Neural progenitor cell (in vitro differentiated cells): ENCODE measurements at regions not wholly inside any gene's neighbourhood (a gene's known extent, or its start where the extent isn't known, plus 50 kb on each side); places are given as distances from the start of the nearest gene placed in this dataset.

ENCODE experiments used
- DNase-seq: peaks from one replicate; pipeline ENCODE4 v3.0.0-alpha.2; 2016; ENCODE audit warnings: low spot score
- H2AFZ ChIP-seq: fragments of 200-600 bp; sonication (generic); replicated peaks from 2 replicates; pipeline ENCODE4 v1.6.1; 2016; ENCODE audit warnings: antibody characterized with exemption
- H3F3A ChIP-seq: fragments of 200-600 bp; sonication (generic); 2 replicates; pipeline ENCODE4 v1.6.1; 2016; ENCODE audit warnings: antibody characterized with exemption, low read depth
- H3K27ac ChIP-seq: fragments of 200-600 bp; sonication (generic); 2 replicates; pipeline ENCODE4 v1.5.1; 2016; ENCODE audit warnings: mild to moderate bottlenecking
- H3K27me3 ChIP-seq: fragments of 200-600 bp; sonication (generic); 2 replicates; pipeline ENCODE4 v1.6.1; 2016; ENCODE audit warnings: mild to moderate bottlenecking, moderate library complexity
- H3K36me3 ChIP-seq: fragments of 200-600 bp; sonication (generic); 2 replicates; pipeline ENCODE4 v1.5.1; 2016
- H3K4me1 ChIP-seq: fragments of 200-600 bp; sonication (generic); 2 replicates; pipeline ENCODE4 v1.6.1; 2016; ENCODE audit warnings: mixed run types
- H3K4me2 ChIP-seq: fragments of 200-600 bp; sonication (generic); 2 replicates; pipeline ENCODE4 v1.6.1; 2016
- H3K4me3 ChIP-seq: fragments of 200-600 bp; sonication (generic); 2 replicates; pipeline ENCODE4 v1.5.1; 2016
- H3K79me2 ChIP-seq: fragments of 200-600 bp; sonication (generic); 2 replicates; pipeline ENCODE4 v1.6.1; 2016; ENCODE audit warnings: low read depth
- H3K9ac ChIP-seq: fragments of 200-600 bp; sonication (generic); 2 replicates; pipeline ENCODE4 v1.6.1; 2016
- H3K9me3 ChIP-seq: fragments of 200-600 bp; sonication (generic); 2 replicates; pipeline ENCODE4 v1.5.1; 2016; ENCODE audit warnings: low read depth
- H4K20me1 ChIP-seq: fragments of 200-600 bp; sonication (generic); 2 replicates; pipeline ENCODE4 v1.6.1; 2016; ENCODE audit warnings: low read depth
- H3K27ac Mint-ChIP-seq: 3 replicates; pipeline ENCODE4 v1.8.0; 2021; ENCODE audit warnings: mixed read lengths
- H3K27me3 Mint-ChIP-seq: 2 replicates; pipeline ENCODE4 v1.8.0; 2022; ENCODE audit warnings: low read depth, mild to moderate bottlenecking, inconsistent platforms, moderate library complexity, mixed read lengths; ENCODE audit not compliant: insufficient read depth
- H3K36me3 Mint-ChIP-seq: 3 replicates; pipeline ENCODE4 v1.8.0; 2021; ENCODE audit warnings: mixed read lengths
- H3K4me1 Mint-ChIP-seq: 3 replicates; pipeline ENCODE4 v1.8.0; 2021; ENCODE audit warnings: mixed read lengths
- H3K4me3 Mint-ChIP-seq: 3 replicates; pipeline ENCODE4 v1.8.0; 2021; ENCODE audit warnings: mild to moderate bottlenecking, moderate library complexity, mixed read lengths
- H3K9me3 Mint-ChIP-seq: 3 replicates; pipeline ENCODE4 v1.8.0; 2020; ENCODE audit warnings: mixed read lengths
- EZH2 ChIP-seq: fragments of 200-600 bp; sonication (generic); IDR thresholded peaks from 2 replicates; pipeline ENCODE4 v1.6.1; 2017; ENCODE audit warnings: antibody characterized with exemption, mild to moderate bottlenecking, moderate library complexity
- EZH2phosphoT487 ChIP-seq: fragments of 200-600 bp; sonication (generic); IDR thresholded peaks from 2 replicates; pipeline ENCODE4 v1.6.1; 2017; ENCODE audit warnings: antibody characterized with exemption
- TF ChIP-seq, protein P1 (sequence below): fragments of 200-600 bp; sonication (generic); IDR thresholded peaks from 2 replicates; pipeline ENCODE4 v1.5.1; 2017; ENCODE audit warnings: antibody characterized with exemption, mild to moderate bottlenecking

DNA sequence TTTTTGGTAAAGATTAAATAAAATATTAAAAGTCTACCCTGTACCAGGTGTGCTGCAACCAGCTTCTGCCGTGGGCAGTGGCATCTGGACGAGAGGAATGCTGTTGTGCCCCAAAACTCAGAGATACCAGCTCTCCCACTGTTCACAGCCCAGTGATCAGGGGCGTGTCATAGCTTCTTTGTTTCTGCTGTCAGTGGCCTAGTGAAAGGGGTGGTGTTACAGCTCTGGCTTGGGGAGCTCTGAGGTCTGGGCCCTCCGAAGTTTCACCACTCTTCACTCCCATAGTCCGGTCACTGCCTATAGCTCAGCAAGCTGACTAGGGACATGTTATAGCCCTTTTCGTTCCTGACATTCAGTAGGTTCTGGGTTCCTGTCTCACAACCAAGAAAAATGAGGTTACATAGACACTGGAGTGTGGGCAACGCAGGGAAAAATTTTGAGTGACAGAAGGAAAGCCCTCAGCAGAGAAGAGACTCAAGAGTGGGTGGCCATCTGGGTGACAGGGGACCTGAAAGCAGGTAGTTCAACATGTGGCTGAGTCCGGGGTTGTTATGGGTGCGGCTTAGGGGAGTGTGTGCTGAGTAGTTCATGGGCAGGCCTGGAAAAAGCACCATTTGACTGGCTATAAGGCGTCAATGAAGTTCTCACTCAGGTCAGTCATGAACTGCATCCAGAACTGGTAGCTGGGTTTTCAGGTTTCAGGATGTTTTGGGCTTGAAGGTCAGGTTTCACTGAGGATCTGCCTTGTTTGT, 1184.4 kb upstream of the PABPC4L start:
- Histone ChIP-seq H3K4me3 (no peak overlapping the region), H2AFZ (no peak overlapping the region), H3K4me1 (peaks cover 9% of the 10 kb centered on the region), H3K9me3 (no peaks in the 10 kb centered on the region), H3K79me2 (no peaks in the 10 kb centered on the region), H3K27ac (no peak overlapping the region), H3F3A (no peaks in the 10 kb centered on the region), H3K9ac (no peak overlapping the region), H3K36me3 (no peaks in the 10 kb centered on the region), H4K20me1 (no peaks in the 10 kb centered on the region), H3K27me3 (no peaks in the 10 kb centered on the region), H3K4me2 (no peak overlapping the region)
- peak overlapping the region; percentile 22 for H3K27ac Mint-ChIP-seq
- H3K4me1 Mint-ChIP-seq: peaks cover 14% of the 10 kb centered on the region
- no peaks in the 10 kb centered on the region for H3K36me3 Mint-ChIP-seq
- peaks cover 9% of the 10 kb centered on the region for H3K9me3 Mint-ChIP-seq
- DNase-seq: peak; percentile 23
- H3K4me3 Mint-ChIP-seq: no peak overlapping the region
- TF ChIP-seq, protein P1, sequence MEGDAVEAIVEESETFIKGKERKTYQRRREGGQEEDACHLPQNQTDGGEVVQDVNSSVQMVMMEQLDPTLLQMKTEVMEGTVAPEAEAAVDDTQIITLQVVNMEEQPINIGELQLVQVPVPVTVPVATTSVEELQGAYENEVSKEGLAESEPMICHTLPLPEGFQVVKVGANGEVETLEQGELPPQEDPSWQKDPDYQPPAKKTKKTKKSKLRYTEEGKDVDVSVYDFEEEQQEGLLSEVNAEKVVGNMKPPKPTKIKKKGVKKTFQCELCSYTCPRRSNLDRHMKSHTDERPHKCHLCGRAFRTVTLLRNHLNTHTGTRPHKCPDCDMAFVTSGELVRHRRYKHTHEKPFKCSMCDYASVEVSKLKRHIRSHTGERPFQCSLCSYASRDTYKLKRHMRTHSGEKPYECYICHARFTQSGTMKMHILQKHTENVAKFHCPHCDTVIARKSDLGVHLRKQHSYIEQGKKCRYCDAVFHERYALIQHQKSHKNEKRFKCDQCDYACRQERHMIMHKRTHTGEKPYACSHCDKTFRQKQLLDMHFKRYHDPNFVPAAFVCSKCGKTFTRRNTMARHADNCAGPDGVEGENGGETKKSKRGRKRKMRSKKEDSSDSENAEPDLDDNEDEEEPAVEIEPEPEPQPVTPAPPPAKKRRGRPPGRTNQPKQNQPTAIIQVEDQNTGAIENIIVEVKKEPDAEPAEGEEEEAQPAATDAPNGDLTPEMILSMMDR: no peak
- no peak for TF ChIP-seq EZH2
- peaks cover 4% of the 10 kb centered on the region for H3K27me3 Mint-ChIP-seq

DNA sequence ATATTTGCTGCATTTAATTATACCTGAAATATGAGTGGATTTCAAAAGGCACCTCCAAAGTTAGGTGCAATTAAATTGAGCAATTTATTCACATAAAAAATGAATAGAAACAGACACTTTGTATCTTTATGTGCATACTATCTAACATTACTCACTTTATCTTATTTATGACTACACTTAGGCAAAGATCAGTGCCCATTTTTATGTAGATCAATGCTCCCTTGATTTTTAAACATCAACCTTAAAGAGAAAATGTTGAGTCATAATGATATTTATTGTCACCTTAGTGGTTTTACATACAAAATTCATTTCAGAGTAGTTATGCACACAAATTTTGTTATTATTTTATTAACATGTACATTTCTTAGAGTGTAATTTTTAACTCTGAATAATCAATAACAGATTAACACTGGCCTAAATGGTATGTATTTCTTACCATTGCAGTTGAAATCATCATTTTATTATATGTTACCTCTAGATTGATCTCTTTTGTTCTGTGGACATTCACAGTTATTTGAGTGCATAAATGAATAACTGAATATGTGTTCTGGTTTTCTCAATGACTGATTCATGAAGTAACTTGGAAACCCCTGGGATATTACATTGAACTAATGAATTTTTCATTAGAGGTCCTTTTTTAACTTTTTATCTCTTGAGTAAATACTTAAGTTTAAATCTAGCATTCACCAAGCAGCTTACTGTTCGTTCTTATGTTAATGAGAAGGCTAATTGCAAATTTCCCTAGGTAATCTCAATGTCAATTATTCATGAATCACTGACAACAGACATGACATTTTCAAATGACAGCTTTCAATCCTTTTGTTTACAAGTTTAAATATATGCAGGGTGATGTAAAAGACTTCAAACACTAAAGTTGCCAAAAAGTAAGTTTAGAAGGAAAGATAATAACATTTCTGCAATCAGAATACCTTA, 1182.0 kb upstream of the PABPC4L start:
- Histone ChIP-seq H3K9ac (no peak overlapping the region), H3K27me3 (no peaks in the 10 kb centered on the region), H4K20me1 (no peaks in the 10 kb centered on the region), H2AFZ (no peak overlapping the region), H3K27ac (no peak overlapping the region), H3K36me3 (no peaks in the 10 kb centered on the region), H3K9me3 (no peaks in the 10 kb centered on the region), H3F3A (no peaks in the 10 kb centered on the region), H3K79me2 (no peaks in the 10 kb centered on the region), H3K4me1 (peaks cover 9% of the 10 kb centered on the region), H3K4me3 (no peak overlapping the region), H3K4me2 (no peak overlapping the region)
- H3K36me3 Mint-ChIP-seq: peaks cover 2% of the 10 kb centered on the region
- TF ChIP-seq, protein P1: no peak
- TF ChIP-seq EZH2phosphoT487 (no peak), EZH2 (no peak)
- no peak for DNase-seq
- H3K27ac Mint-ChIP-seq: no peak overlapping the region
- H3K9me3 Mint-ChIP-seq: peaks cover 22% of the 10 kb centered on the region
- peaks cover 6% of the 10 kb centered on the region for H3K27me3 Mint-ChIP-seq
- H3K4me1 Mint-ChIP-seq: peaks cover 14% of the 10 kb centered on the region
- no peak overlapping the region for H3K4me3 Mint-ChIP-seq

DNA sequence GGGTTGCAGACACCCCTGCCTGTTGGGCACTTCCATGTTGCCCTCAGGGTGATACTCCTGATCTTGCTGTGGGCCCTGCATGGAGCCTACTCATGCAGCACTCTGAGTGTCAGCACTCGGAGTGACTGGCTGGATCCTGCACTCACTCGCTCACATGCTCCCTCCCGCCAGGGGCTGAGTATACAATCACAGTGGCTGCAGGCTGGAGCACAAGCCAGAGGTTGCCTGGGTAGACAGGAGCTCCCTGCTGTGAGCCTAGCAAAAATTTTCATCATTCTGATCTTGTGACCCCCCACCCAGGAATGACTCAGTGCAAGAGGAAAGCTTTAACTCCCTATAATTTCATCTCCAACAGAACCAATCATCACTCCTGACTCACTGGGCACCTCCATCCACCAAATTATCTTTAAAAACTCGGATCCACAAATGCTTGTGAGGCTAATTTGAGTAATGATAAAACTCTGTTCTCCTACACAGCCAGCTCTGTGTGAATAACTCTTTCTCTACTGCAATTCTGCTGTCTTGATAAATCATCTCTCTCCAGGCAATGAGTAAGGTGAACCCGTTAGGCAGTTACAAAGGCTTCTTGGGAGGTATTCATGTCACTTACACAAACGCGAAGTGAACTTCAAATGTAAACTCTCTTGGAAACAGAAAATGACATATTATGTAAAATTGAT, 1180.8 kb upstream of the PABPC4L start:
- Mint-ChIP-seq H3K9me3 (peaks cover 25% of the 10 kb centered on the region), H3K27me3 (peaks cover 6% of the 10 kb centered on the region), H3K4me1 (peaks cover 14% of the 10 kb centered on the region), H3K36me3 (peaks cover 2% of the 10 kb centered on the region), H3K27ac (no peak overlapping the region), H3K4me3 (no peak overlapping the region)
- Histone ChIP-seq H4K20me1 (no peaks in the 10 kb centered on the region), H3K4me1 (peaks cover 9% of the 10 kb centered on the region), H3F3A (no peaks in the 10 kb centered on the region), H3K4me3 (no peak overlapping the region), H3K79me2 (no peaks in the 10 kb centered on the region), H3K27ac (no peak overlapping the region), H2AFZ (no peak overlapping the region), H3K4me2 (no peak overlapping the region), H3K9ac (no peak overlapping the region), H3K27me3 (no peaks in the 10 kb centered on the region), H3K36me3 (no peaks in the 10 kb centered on the region), H3K9me3 (no peaks in the 10 kb centered on the region)
- no peak for DNase-seq
- TF ChIP-seq, protein P1: no peak
- TF ChIP-seq EZH2: no peak
- no peak for TF ChIP-seq EZH2phosphoT487
